ENCODE measurements at regions not wholly inside any gene's neighbourhood (a gene's known extent, or its start where the extent isn't known, plus 50 kb on each side); places are given as distances from the start of the nearest gene placed in this dataset.

DNA sequence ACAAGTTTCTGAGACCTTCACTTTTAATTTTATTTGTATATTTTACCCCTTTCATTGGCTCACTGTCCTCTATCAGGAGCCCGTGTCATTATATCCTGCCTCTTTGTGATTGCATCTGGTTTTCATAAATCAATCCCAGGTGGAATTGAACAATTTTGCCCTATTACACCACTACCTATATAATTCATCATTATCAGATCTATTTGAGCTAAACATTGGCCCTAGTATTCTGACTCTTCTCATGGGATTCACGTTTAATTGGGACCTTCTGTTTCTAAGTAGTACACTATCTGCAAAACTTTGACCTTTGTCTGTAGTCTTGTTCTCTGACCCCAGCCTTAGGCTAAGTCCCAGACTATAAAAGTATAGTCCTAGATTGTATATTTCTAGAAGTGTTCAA, 114.1 kb downstream of the FAT4 start:
- in situ Hi-C loops (cut with HindIII; ENCODE audit: low pct_unique_long_range_greater_than_20kb, low sequenced_read_pairs), result no loop called here
- DNase-seq (ENCODE audit: low read depth), result no peak

DNA sequence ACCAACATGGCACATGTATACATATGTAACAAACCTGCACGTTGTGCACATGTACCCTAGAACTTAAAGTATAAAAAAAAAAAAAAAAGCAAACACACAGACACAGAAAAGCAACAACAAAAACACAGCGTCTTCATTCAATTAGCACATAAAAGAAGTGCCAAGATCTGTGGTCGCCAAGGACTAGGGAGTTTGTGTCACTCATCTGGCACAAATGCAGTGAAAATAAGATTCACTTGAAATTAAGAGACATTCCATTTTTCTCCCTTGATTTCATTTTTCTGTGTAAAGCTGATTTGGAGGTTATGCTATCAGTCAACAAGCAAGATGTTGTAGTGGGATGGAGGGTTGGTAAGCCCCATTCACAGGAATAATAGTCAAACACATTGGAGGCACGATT, 115.3 kb downstream of the FAT4 start:
- in situ Hi-C loops (cut with HindIII; ENCODE audit: low pct_unique_long_range_greater_than_20kb, low sequenced_read_pairs), result no loop called here
- no peak for DNase-seq (ENCODE audit: low read depth)

DNA sequence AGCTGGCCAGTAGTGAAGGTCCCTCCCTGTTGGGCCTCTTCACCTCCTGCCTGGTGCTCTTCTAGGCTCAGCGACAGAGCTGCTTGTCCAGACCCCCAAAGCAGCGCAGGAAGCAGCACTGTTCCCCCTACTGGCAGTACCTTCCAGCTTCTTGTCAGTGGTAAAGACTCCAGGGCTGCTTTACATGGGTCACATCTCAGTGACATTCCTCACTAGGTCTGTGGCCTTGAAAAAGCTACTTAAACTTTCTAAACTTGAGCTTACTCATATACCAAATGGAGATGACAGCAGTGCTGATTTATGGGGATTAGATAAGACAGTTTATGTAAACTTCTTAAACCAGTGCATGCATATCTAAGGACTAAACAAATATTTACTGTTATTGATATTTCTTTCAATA, 117.3 kb downstream of the FAT4 start:
- in situ Hi-C loops (cut with HindIII; ENCODE audit: low pct_unique_long_range_greater_than_20kb, low sequenced_read_pairs), result no loop called here
- no peak for DNase-seq (ENCODE audit: low read depth)

DNA sequence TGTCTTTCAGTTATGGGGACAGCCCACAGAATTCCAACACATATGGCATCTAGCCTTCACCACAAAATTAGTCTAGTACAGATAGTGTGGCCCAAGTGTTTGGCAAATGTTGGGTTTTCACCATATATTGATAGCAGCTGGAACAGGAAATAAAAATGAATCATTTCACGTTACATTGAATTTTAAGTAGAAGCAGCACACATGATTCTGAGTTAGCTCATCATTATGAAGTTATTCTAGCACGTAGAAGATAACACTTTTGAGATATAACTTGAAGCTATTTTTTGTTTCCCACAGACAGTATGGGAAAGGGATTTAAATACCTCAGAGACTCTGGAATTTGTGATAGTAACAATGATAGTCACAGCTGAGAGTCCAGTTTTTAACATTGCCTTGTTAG, 118.7 kb downstream of the FAT4 start:
- in situ Hi-C loops (cut with HindIII; ENCODE audit: low pct_unique_long_range_greater_than_20kb, low sequenced_read_pairs), result no loop called here
- no peak for DNase-seq (ENCODE audit: low read depth)

DNA sequence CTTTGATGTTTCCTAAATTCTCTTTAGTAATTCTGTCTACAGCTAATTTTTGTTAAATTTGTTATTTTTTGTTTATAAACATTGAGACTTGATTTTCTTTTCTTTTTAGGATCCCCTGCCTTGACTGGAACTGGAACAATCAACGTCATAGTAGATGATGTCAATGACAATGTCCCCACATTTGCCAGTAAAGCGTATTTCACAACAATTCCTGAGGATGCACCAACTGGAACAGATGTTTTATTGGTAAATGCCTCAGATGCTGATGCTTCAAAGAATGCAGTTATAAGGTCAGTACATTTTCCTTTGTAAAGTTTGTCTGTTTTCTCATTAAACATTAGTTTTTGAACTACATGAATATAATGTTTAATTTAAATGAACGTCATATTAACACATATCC, 119.4 kb downstream of the FAT4 start:
- in situ Hi-C loops (cut with HindIII; ENCODE audit: low pct_unique_long_range_greater_than_20kb, low sequenced_read_pairs), result no loop called here

DNA sequence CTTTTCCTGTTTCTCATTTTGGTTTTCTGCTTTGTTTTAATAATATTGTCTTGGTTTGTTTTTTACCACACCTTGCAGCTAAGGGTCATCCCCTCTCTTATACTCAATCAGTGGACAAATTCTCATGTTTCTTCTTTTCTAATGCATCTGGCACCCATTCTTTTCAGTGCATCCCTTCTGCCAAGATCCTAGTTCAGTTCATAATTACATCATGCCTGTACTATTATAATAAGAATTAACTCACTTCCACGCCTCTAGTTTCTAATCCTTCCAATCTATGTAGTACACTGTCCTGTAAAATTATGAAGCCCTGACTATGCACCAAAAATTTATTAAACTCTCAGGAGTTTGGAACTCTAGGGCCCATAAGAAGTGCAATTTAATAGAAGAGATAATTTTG, 126.1 kb downstream of the FAT4 start:
- in situ Hi-C loops (cut with HindIII; ENCODE audit: low pct_unique_long_range_greater_than_20kb, low sequenced_read_pairs), result no loop called here
- no peak for DNase-seq (ENCODE audit: low read depth)

More for the DNA sequence above, 119.4 kb downstream of the FAT4 start:
- no peak for DNase-seq (ENCODE audit: low read depth)

DNA sequence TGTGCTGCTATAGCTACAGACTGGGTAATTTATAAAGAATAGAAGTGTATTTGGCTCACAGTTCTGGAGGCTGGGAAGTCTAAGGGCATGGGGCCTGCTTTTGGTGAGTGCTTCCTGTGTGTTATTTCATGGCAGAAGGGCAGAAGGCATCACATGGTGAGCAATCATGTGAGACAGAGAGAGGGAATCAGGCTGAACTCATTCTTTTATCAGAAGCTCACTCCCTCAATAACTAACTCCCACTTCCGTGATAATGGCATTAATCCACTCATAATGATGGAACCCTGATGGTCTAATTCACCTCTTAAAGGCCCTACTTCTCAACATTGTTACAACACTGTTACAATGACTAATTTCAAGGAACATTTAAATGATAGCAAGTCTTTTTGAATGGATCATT, 129.4 kb downstream of the FAT4 start:
- in situ Hi-C loops (cut with HindIII; ENCODE audit: low pct_unique_long_range_greater_than_20kb, low sequenced_read_pairs), result no loop called here
- DNase-seq (ENCODE audit: low read depth), result no peak

DNA sequence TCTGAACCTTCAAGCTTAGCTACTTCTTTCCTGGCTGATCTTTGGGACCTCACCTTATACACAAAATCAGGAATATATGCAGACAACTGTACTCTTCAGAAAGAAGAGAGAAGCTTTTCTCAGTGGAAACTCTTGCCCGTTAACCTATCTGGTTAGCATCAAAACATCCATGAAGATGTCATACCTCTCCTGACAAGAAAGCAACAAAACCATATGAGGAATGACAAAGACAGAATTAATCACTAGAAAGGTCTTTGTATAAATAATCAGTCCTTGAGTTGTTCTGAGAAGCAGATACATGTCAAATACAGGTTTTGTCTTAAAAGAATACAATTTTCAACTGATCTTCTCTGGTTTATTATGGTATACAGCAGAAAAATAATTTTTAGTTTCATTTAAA, 130.8 kb downstream of the FAT4 start:
- in situ Hi-C loops (cut with HindIII; ENCODE audit: low pct_unique_long_range_greater_than_20kb, low sequenced_read_pairs), result no loop called here
- no peak for DNase-seq (ENCODE audit: low read depth)

DNA sequence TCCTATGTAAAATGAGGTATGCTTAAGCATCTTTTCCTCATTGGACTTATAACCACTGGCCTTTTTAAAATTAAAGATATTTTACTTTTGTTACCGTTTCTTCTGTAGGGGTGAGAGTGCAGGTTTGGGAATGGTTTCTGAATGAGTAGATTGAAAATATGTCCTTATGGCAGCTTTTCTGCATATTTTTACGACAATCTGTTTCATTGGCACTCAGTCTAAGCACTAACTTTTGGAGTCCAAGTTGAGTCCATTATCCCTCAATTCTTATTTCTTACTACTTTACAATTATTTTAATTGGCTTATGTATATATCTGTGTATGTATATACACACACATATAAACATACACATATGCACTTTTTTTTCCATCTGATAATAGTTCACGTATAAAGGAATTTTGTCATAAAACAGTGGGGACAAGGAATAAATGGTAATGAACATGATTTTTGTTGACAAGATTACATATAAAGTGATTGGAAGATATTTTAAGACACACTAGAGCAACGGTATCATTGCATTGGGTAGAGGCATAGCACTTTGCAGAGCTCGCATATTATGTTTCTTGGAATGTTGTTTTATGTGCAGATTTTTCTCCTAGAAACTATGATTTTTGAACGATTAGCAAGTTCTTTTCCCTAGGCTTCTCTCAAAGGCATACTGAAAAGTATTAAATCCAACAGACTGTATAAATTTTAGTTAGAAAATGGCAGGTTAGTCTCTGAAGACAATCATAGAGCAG, 133.0 kb downstream of the FAT4 start:
- no peak for DNase-seq (ENCODE audit: low read depth)
- in situ Hi-C loops (cut with HindIII; ENCODE audit: low pct_unique_long_range_greater_than_20kb, low sequenced_read_pairs), result no loop called here

DNA sequence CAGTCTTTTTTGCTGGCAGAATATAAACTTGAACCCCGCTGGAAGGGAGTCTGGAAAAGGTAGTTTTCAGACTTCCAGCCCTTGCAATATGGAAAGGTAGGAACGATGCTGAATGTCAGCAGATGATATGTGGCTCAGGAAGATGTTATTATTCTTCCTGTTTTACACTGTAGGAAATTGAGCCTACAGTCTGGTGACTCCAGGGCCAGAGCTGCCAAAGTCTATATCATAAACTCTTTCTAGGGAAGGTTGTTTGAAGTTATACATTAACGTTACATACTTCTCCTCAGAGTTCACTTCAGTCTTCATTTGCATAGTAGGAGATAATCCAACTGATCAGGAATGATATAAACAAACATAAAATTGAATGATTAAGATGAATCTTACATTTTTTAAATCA, 141.3 kb downstream of the FAT4 start:
- in situ Hi-C loops (cut with HindIII; ENCODE audit: low pct_unique_long_range_greater_than_20kb, low sequenced_read_pairs), result no loop called here
- DNase-seq (ENCODE audit: low read depth), result no peak

DNA sequence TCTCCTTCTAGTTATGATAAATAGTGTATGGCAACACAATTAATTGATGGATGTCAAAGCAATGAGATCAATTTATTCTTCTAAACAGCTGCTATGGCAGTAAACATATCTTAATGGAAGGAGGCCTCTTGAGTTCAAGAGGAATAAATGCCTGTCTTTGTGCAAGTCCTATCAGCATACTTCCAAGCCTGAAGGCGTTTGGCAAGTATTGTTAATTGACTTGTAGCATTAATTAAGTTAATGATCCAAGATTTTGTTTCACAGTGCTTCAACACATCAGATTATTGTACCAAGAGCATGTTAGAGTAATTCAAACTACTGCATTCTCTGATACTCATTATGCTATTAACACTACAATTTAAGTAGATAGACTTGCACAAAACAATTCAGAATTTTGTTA, 144.8 kb downstream of the FAT4 start:
- in situ Hi-C loops (cut with HindIII; ENCODE audit: low pct_unique_long_range_greater_than_20kb, low sequenced_read_pairs), result no loop called here
- no peak for DNase-seq (ENCODE audit: low read depth)

DNA sequence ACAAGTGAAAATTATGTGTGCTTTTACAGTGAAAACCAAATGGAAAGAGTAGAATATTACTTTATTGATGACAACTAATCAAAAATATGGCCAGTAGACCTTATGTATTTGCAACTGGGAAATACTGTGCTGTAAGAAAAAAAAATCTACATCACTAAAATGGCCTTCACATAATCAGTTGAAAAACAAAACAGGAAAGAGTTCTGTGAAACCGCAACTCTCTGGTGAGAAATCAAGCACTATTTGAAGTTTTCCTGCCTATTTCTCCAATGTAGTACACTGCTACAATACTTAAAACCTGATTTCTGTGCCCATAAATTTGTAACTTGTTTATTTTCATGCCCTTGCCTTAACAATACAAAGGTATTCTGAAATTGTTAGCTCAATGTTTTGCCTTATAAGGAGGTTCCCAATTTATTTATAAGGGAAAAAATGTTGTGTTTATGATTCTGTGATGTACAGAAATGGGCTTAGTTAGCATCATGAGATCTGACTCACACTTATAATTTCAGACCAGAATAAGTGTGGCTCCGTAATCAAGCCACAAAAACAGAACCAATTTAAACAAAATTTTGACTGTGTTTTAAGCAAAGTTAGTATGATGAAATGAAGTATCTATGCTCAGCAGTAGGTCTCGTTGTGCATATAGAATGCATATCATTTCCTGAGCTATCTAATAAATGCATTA, 147.1 kb downstream of the FAT4 start:
- DNase-seq (ENCODE audit: low read depth), result no peak
- in situ Hi-C loops (cut with HindIII; ENCODE audit: low pct_unique_long_range_greater_than_20kb, low sequenced_read_pairs), result no loop called here

DNA sequence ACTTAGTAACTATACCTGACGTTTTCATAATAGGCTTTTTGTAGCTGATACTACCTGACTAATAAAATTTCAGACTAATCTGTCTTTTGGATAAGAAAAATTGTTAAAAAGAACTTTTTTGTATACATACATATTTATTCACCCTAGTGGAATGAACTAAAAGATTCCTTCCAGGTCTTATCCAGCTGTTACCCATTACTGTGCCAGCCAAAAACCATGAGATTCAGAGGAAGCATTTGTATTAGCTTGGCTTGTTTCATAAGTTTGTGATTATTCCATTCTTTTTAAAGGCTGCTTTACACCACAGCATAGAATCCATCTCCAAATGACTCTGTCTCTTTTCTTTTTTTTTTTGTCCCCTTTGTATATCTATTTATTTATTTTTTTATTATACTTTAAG, 149.4 kb downstream of the FAT4 start:
- no peak for DNase-seq (ENCODE audit: low read depth)
- in situ Hi-C loops (cut with HindIII; ENCODE audit: low pct_unique_long_range_greater_than_20kb, low sequenced_read_pairs), result no loop called here

DNA sequence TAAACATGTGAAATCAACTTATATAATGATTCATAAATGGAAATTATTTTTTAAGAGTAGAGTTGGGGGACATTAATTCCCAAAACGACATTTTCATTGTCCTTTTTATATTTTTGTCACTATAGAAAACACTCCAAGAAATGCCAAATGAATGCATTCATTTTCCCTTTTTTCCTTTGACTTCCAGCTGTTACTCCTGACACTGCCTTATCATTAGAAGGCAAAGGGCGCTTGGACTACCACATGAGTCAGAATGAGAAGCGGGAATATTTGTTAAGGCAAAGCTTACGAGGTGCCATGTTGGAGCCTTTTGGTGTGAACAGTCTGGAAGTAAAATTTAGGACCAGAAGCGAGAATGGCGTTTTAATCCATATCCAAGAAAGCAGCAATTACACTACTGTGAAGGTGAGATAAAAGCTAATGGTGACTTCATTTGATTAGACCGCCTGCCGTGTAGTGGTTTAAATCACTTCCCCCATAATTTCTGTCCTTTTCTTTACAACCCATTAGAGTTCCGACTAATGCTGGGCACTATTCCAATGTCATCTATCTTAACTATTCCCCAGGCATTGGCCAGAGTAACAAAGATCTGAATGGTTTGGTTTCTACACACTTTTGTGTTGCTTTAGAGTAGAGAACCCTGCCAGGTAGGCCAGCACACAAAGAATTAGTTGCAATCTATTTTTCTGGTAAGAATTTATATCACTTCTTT, 166.7 kb downstream of the FAT4 start:
- in situ Hi-C loops (cut with HindIII; ENCODE audit: low pct_unique_long_range_greater_than_20kb, low sequenced_read_pairs), result no loop called here
- no peak for DNase-seq (ENCODE audit: low read depth)

DNA sequence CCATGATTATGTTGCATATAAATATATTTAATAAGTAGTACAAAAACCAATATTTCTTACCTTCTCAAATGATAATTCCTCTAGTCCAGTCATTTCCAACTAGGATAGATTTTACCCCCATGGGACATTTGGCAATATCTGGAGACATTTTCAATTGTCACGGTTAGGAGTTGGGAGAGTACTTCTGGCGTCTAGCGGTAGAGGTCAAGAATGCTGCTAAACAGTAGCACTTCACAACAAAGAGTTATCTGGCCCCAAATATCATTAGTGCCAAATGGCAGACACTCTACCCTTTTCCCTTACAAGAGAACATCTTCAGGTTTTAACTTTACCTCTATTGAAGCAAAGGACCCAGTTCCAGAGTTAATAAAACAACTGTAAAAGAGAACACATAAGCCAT, 168.1 kb downstream of the FAT4 start:
- in situ Hi-C loops (cut with HindIII; ENCODE audit: low pct_unique_long_range_greater_than_20kb, low sequenced_read_pairs), result no loop called here
- no peak for DNase-seq (ENCODE audit: low read depth)

DNA sequence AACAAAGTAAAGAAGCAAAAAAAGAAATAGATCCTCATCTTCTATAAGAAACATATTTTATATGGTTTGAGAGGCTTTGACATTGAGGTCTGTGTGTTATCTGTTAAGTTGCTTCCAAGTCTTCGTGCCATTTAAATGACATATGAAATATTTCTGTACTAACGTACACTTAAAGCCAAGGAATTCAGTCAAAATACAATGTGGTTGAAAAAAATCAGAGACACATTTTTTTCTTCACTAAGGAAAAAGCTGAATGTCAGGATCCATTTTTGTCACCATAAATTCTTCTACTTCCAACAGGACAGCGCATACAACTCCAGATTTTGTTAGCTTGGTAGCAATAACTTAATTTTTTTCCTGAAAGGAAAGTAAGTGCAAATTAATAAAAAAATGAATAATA, 168.5 kb downstream of the FAT4 start:
- in situ Hi-C loops (cut with HindIII; ENCODE audit: low pct_unique_long_range_greater_than_20kb, low sequenced_read_pairs), result no loop called here
- no peak for DNase-seq (ENCODE audit: low read depth)

DNA sequence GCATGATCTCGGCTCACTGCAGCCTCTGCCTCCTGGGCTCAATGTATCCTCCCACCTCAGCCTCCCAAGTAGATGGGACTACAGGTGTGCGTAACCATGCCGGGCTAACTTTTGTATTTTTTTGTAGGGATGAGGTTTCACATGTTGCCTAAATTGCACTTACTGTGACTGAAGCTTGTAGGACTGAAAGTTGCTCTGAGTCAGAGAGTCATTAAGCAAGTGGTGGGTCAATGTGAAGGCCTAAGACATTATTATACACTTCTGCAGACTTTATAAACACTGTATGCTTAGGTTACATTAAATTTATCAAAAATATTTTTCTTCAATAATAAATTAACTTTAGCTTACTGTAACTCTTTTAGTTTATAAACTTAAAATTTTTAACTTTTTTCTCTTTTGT, 170.2 kb downstream of the FAT4 start:
- in situ Hi-C loops (cut with HindIII; ENCODE audit: low pct_unique_long_range_greater_than_20kb, low sequenced_read_pairs), result no loop called here
- DNase-seq (ENCODE audit: low read depth), result no peak

DNA sequence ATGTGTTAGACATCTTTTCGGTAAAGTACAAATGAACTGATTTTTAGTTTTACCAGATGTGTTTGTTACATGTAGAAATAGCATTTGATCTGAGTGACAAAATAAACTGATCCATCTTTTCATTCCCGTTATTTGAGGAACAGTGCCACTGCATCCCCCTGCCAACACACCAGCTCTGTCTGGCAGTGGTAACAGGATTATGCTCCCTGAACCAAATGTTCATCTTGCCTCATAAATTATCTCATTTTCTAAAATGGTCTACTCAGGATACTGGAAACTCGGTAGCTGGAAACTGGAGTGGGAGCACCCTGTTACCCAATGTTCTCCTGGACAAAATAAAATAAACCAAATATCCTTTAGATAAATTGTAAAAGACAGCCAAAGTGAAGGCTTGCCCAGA, 171.6 kb downstream of the FAT4 start:
- in situ Hi-C loops (cut with HindIII; ENCODE audit: low pct_unique_long_range_greater_than_20kb, low sequenced_read_pairs), result no loop called here
- DNase-seq (ENCODE audit: low read depth), result no peak

DNA sequence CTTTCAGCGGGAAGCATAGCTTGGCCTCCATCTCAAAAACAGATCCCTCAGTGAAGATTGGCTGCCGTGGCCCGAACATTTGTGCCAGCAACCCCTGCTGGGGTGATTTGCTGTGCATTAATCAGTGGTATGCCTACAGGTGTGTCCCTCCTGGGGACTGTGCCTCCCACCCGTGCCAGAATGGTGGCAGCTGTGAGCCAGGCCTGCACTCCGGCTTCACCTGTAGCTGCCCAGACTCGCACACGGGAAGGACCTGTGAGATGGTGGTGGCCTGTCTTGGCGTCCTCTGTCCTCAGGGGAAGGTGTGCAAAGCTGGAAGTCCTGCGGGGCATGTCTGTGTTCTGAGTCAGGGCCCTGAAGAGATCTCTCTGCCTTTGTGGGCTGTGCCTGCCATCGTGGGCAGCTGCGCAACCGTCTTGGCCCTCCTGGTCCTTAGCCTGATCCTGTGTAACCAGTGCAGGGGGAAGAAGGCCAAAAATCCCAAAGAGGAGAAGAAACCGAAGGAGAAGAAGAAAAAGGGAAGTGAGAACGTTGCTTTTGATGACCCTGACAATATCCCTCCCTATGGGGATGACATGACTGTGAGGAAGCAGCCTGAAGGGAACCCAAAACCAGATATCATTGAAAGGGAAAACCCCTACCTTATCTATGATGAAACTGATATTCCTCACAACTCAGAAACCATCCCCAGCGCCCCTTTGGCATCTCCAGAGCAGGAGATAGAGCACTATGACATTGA, 175.4 kb downstream of the FAT4 start:
- in situ Hi-C loops (cut with HindIII; ENCODE audit: low pct_unique_long_range_greater_than_20kb, low sequenced_read_pairs), result no loop called here
- DNase-seq (ENCODE audit: low read depth), result no peak

All from Caki2 (cell line).